K562 (cell line): ENCODE measurements at regions not wholly inside any gene's neighbourhood (a gene's known extent, or its start where the extent isn't known, plus 50 kb on each side); places are given as distances from the start of the nearest gene placed in this dataset.

Source experiments
- ATAC-seq: fragments of 200-7000 bp; cut with Tn5 transposase; 3 replicates; pipeline ENCODE4 v1.9.1; 2020; ENCODE audit warnings: moderate library complexity
- BruUV-seq: library from RNA; stranded (reverse); fragments of 400-500 nt; replicated peaks from 2 replicates; lab custom pipeline; 2021; lab: Mats Ljungman, UMichigan
- CTCF ChIA-PET: fragments of 300-600 bp; formaldehyde crosslinking; extraction: SDS; loops from one replicate; lab custom pipeline; 2021; ENCODE audit warnings: low intra/inter-chr PET ratio; lab: Yijun Ruan, JAX
- POLR2A ChIA-PET: fragments of 300-600, 350-650 bp; sonication (Branson Sonifier 250); formaldehyde crosslinking; extraction: SDS; loops from one replicate; lab custom pipeline; 2021; ENCODE audit warnings: antibody characterized with exemption, inconsistent platforms; lab: Yijun Ruan, JAX
- DNase-seq, 4 experiments: peaks; one replicate each; pipeline versions ENCODE4 v3.0.0 to v3.0.0-alpha.2; 2011 to 2018; ENCODE audit warnings: low spot score in 3 of 4, mixed read lengths in 3 of 4; ENCODE audit errors: extremely low read depth in 1 of 4
- FAIRE-seq: peaks from 2 replicates; lab custom pipeline; 2011; peaks lifted over from hg19 to GRCh38; lab: Jason Lieb, UNC
- H2AFZ ChIP-seq: 2 replicates; pipeline ENCODE4 v1.6.0; 2011; ENCODE audit warnings: low read depth, low read length, control low read depth, inconsistent platforms
- H3K27ac ChIP-seq: fragments of 200-600 bp; 3 replicates; pipeline ENCODE4 v1.8.0; 2011; ENCODE audit warnings: low read depth, mild to moderate bottlenecking, control low read depth, inconsistent platforms, low read length, moderate library complexity, mixed read lengths; ENCODE audit errors: extremely low read depth
- H3K27me3 ChIP-seq, 2 experiments: fragments of 300-600 bp in 1 of 2; 2 replicates in 1 of 2; 3 replicates in 1 of 2; pipeline versions ENCODE4 v1.6.0 to v1.8.0; 2011; ENCODE audit warnings: inconsistent platforms in 2 of 2, low read length in 2 of 2, mild to moderate bottlenecking in 1 of 2, mixed read lengths in 1 of 2, moderate library complexity in 1 of 2; ENCODE audit not compliant: control insufficient read depth in 2 of 2, insufficient read depth in 2 of 2
- H3K36me3 ChIP-seq: fragments of 300-600 bp; 3 replicates; pipeline ENCODE4 v1.8.0; 2011; ENCODE audit warnings: mild to moderate bottlenecking, low read length, inconsistent platforms; ENCODE audit not compliant: control insufficient read depth, insufficient read depth
- H3K4me1 ChIP-seq, 2 experiments: fragments of 200-600 bp in 1 of 2; replicated peaks in 1 of 2; 2 replicates in 1 of 2; 3 replicates in 1 of 2; pipeline versions ENCODE4 v1.5.1 to v1.8.0; 2011; ENCODE audit warnings: inconsistent platforms in 2 of 2, low read length in 2 of 2, mild to moderate bottlenecking in 1 of 2, mixed read lengths in 1 of 2, moderate library complexity in 1 of 2; ENCODE audit not compliant: control insufficient read depth in 2 of 2, insufficient read depth in 2 of 2
- H3K4me2 ChIP-seq: 2 replicates; pipeline ENCODE4 v1.6.1; 2011; ENCODE audit warnings: low read length, control low read depth, inconsistent platforms, mixed read lengths; ENCODE audit not compliant: insufficient read depth
- H3K4me3 ChIP-seq: fragments of 200-600 bp; sonication (generic), shearing (Covaris generic); 2 replicates; pipeline ENCODE4 v1.5.1; 2016; ENCODE audit warnings: control low read depth, inconsistent platforms
- H3K79me2 ChIP-seq: fragments of 200-600 bp; 3 replicates; pipeline ENCODE4 v1.8.0; 2011; ENCODE audit warnings: low read length, inconsistent platforms; ENCODE audit not compliant: control insufficient read depth, insufficient read depth
- H3K9ac ChIP-seq, 2 experiments: 2 replicates each; pipeline versions ENCODE4 v1.6.0 to v1.6.1; 2011; ENCODE audit warnings: low read depth in 2 of 2, low read length in 2 of 2, control low read depth in 1 of 2, inconsistent platforms in 1 of 2, mild to moderate bottlenecking in 1 of 2, mixed read lengths in 1 of 2; ENCODE audit not compliant: insufficient read depth in 1 of 2
- H3K9me1 ChIP-seq: one replicate; pipeline ENCODE4 v1.6.0; 2011; ENCODE audit warnings: inconsistent platforms, mild to moderate bottlenecking, low read length, moderate library complexity; ENCODE audit not compliant: control insufficient read depth, insufficient read depth
- H3K9me3 ChIP-seq: replicated peaks from 2 replicates; pipeline ENCODE4 v1.5.1; 2011; ENCODE audit warnings: low read depth, low read length, inconsistent platforms; ENCODE audit not compliant: control insufficient read depth, insufficient read depth
- H4K20me1 ChIP-seq: replicated peaks from 2 replicates; pipeline ENCODE4 v1.6.1; 2011; ENCODE audit warnings: low read length, inconsistent platforms, mixed read lengths; ENCODE audit not compliant: control insufficient read depth, insufficient read depth
- ATF2 ChIP-seq: sonication (generic); formaldehyde crosslinking; IDR thresholded peaks from 2 replicates; pipeline ENCODE4 v1.8.1; 2022; ENCODE audit warnings: missing genetic modification reagents
- CBX3 ChIP-seq, 2 experiments: IDR thresholded peaks; 1 replicate in 1 of 2; 2 replicates in 1 of 2; pipeline ENCODE4 v1.6.1; 2012; ENCODE audit warnings: inconsistent platforms in 2 of 2, low read length in 2 of 2, borderline replicate concordance in 1 of 2, control low read depth in 1 of 2
- DMBX1 ChIP-seq: fragments of 250-450 bp; sonication (Bioruptor Pico); IDR thresholded peaks from 2 replicates; pipeline ENCODE4 v1.8.0; 2022; ENCODE audit warnings: inconsistent platforms, mild to moderate bottlenecking, moderate library complexity, borderline replicate concordance
- E2F4 ChIP-seq: sonication (generic); formaldehyde crosslinking; IDR thresholded peaks from 2 replicates; pipeline ENCODE4 v1.8.0; 2022; ENCODE audit warnings: mild to moderate bottlenecking, low read depth, missing genetic modification reagents
- HMG20B ChIP-seq: fragments of 250-450 bp; sonication (Bioruptor Pico); IDR thresholded peaks from 2 replicates; pipeline ENCODE4 v1.5.0; 2021; ENCODE audit warnings: mild to moderate bottlenecking
- MCM3 ChIP-seq: fragments of 450-650 bp; IDR thresholded peaks from 2 replicates; pipeline ENCODE4 v1.6.1; 2016
- TAF15 ChIP-seq: fragments of 200-400 bp; formaldehyde crosslinking; IDR thresholded peaks from 2 replicates; pipeline ENCODE4 v1.6.1; 2017; ENCODE audit warnings: mild to moderate bottlenecking, low read depth, low read length, moderate library complexity
- TSHZ1 ChIP-seq: fragments of 250-450 bp; sonication (Bioruptor Pico); IDR thresholded peaks from 2 replicates; pipeline ENCODE4 v1.4.0; 2020; ENCODE audit warnings: mild to moderate bottlenecking, moderate library complexity
- ZFP91 ChIP-seq: sonication (generic); formaldehyde crosslinking; IDR thresholded peaks from 2 replicates; pipeline ENCODE4 v1.8.0; 2022; ENCODE audit warnings: mild to moderate bottlenecking, missing genetic modification reagents
- ZNF124 ChIP-seq: sonication (generic); formaldehyde crosslinking; IDR thresholded peaks from 2 replicates; pipeline ENCODE4 v1.8.1; 2022; ENCODE audit warnings: missing genetic modification reagents
- ZNF280B ChIP-seq: fragments of 250-450 bp; sonication (Bioruptor Pico); IDR thresholded peaks from 2 replicates; pipeline ENCODE4 v1.5.1; 2021; ENCODE audit warnings: mild to moderate bottlenecking
- ZNF740 ChIP-seq, 3 experiments: fragments of 200-800 bp in 1 of 3; sonication (Bioruptor generic) in 1 of 3; sonication (generic) in 1 of 3; formaldehyde crosslinking in 1 of 3; IDR thresholded peaks; 2 replicates each; pipeline versions ENCODE4 v1.6.1 to v1.8.0; 2016 to 2022; ENCODE audit warnings: mild to moderate bottlenecking in 2 of 3, missing compliant biosample characterization in 2 of 3, missing genetic modification characterization in 2 of 3, missing genetic modification reagents in 1 of 3
- WGBS: fragments of 100-300 bp; shearing (Covaris generic); methylation state at CpG from one replicate; pipeline ENCODE4 v1.1.6; 2016; ENCODE audit warnings: low coverage, mixed read lengths; ENCODE audit not compliant: insufficient coverage; ENCODE audit errors: missing lambda C conversion rate; 5-methylcytosine and 5-hydroxymethylcytosine counted together
- in situ Hi-C: fragments of 300-500 bp; cut with MboI; formaldehyde crosslinking; loops from 4 replicates; pipeline ENCODE4 v1.15.0; 2018; ENCODE audit warnings: inconsistent platforms, mixed read lengths
- intact Hi-C: fragments of 100-400 bp; cut with micrococcal nuclease; formaldehyde crosslinking; loops from 2 replicates; pipeline ENCODE4 v1.14.2; 2022

- no TSS peak for BruUV-seq
- FAIRE-seq (no peak), ATAC-seq (no peak), DNase-seq (no peak)
- no peak overlapping the region for H2AFZ ChIP-seq
- WGBS, result 0% methylated on average over 4 of the region's 4 CpGs
- no peak overlapping the region for H3K27ac ChIP-seq
- H4K20me1 ChIP-seq, result no peaks in the 10 kb centered on the region
- no peaks in the 10 kb centered on the region for H3K79me2 ChIP-seq
- H3K27me3 ChIP-seq, result no peaks in the 10 kb centered on the region
- ChIA-PET CTCF (no interaction called here), POLR2A (no interaction called here)
- no peaks in the 10 kb centered on the region; the same call in 1 of the 2 replicates for H3K9me3 ChIP-seq
- no peaks in the 10 kb centered on the region for H3K4me1 ChIP-seq
- H3K36me3 ChIP-seq, result no peaks in the 10 kb centered on the region
- H3K4me2 ChIP-seq, result no peak overlapping the region
- H3K9ac ChIP-seq, result no peak overlapping the region
- H3K4me3 ChIP-seq, result no peak overlapping the region
- in situ Hi-C loops (no loop called here), intact Hi-C loops (no loop called here)
- no peaks in the 10 kb centered on the region for H3K9me1 ChIP-seq
- no peak for TF ChIP-seq E2F4
- TF ChIP-seq TAF15, result no peak
- TF ChIP-seq ZNF124, result no peak
- no peak for TF ChIP-seq CBX3 (IDR thresholded peaks at IDR 0.05; ENCODE audit: borderline replicate concordance in 1 of 2, low read length in 2 of 2)
- no peak for TF ChIP-seq TSHZ1
- TF ChIP-seq ZFP91 (CRISPR knock-in tag), result no peak
- TF ChIP-seq ZNF740 (CRISPR knock-in tag; IDR thresholded peaks at IDR 0.05), result no peak
- TF ChIP-seq ZNF740 (tag; IDR thresholded peaks at IDR 0.05), result no peak
- TF ChIP-seq DMBX1 (CRISPR knock-in tag), result no peak
- no peak for TF ChIP-seq ZNF280B (CRISPR knock-in tag)
- no peak for TF ChIP-seq ATF2 (CRISPR knock-in tag)
- TF ChIP-seq HMG20B (CRISPR knock-in tag), result no peak
- TF ChIP-seq MCM3, result no peak
These were observed 76.6 kb upstream of the SOX2 start for GRCh38 chr3:181635141-181635540.
